ENCODE measurements at regions not wholly inside any gene's neighbourhood (a gene's known extent, or its start where the extent isn't known, plus 50 kb on each side); places are given as distances from the start of the nearest gene placed in this dataset.
"Not testable (repeated sequence)": the region's sequence is repeated elsewhere in the genome, so short reads cannot be mapped to it uniquely, and the experiment has no call there.

DNA sequence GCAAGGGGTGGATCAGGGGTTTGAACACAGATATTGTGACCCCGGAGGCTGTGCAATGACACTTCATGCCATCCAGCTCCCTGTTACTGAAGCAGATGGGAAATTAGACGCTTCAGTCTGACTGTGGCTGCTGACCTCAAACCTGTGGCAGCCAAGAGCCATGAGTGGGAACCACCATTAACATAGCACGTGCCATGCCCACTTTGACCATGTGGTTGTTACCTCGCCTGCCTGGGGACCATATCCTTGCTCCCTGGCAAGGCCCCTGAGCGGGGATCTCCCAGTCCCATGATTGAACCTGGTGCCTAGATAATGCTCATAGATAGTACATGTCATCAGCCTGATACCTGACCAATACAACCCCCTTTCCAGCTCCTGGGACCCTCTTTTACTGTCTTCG, 68.9 kb downstream of the CYP26B1 start:
- H3K36me3 Mint-ChIP-seq, result no peaks in the 10 kb centered on the region
- no peak overlapping the region for H3K4me3 Mint-ChIP-seq
- no peak overlapping the region for H3K27ac Mint-ChIP-seq
- peaks cover 0 to 3% (median 0%) of the 10 kb centered on the region in 3 donors for H3K4me1 Mint-ChIP-seq
- no peak for DNase-seq
- no peak for ATAC-seq (ENCODE audit: low read depth in 2 of 2)
- H3K9me3 Mint-ChIP-seq, result peaks cover 4 to 28% (median 11%) of the 10 kb centered on the region in 7 donors
- H3K27me3 Mint-ChIP-seq, result peaks cover 0 to 12% (median 10%) of the 10 kb centered on the region in 3 donors

DNA sequence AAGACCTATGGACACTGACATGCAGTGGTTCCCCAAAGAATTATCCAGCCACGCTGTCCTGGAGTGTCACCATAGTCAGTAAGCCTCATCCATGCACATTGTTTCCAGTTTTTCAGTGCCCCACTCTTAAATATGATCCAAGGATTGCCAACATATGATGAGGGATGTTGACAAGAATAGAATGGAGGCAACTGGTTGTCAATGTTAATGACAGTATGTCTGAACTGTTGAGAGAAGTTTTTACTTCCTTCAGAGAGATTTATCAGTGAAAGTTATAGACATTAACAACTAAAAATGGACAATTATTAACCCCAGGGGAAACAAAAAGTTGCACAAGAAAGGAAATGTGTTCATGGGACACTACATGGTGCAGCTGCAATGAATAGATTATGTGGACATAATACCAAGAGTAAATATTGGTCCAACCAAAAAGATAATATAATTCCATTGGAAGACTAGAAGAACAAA, 69.9 kb downstream of the CYP26B1 start:
- ATAC-seq (ENCODE audit: low read depth in 2 of 2) (no peak), DNase-seq (no peak)
- H3K4me3 Mint-ChIP-seq, result no peak overlapping the region
- H3K27ac Mint-ChIP-seq, result no peak overlapping the region
- peaks cover 4 to 38% (median 19%) of the 10 kb centered on the region in 7 donors for H3K9me3 Mint-ChIP-seq
- peaks cover 0 to 6% (median 2%) of the 10 kb centered on the region in 3 donors for H3K27me3 Mint-ChIP-seq
- H3K36me3 Mint-ChIP-seq, result peaks cover 0 to 6% of the 10 kb centered on the region in 2 donors
- H3K4me1 Mint-ChIP-seq, result no peaks in the 10 kb centered on the region

DNA sequence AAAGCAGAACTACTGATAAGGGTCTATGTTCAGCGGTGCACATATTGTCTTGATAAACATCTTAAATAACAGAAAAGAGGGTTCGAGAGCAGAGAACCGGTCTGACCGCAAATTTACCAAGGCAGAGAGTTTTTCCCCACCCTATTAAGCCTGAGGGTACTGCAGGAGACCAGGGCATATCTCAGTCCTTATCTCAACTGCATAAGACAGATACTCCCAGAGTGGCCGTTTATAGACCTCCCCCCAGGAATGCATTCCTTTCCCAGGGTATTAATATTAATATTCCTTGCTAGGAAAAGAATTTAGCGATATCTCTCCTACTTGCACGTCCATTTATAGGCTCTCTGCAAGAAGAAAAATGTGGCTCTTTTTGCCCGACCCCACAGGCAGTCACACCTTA, 74.3 kb downstream of the CYP26B1 start:
- not testable (repeated sequence) for H3K36me3 Mint-ChIP-seq; H3K27ac Mint-ChIP-seq; H3K4me3 Mint-ChIP-seq; H3K27me3 Mint-ChIP-seq; DNase-seq; H3K4me1 Mint-ChIP-seq; ATAC-seq (ENCODE audit: low read depth in 2 of 2)
- H3K9me3 Mint-ChIP-seq, result peaks cover 4 to 58% (median 20%) of the 10 kb centered on the region in 7 donors

DNA sequence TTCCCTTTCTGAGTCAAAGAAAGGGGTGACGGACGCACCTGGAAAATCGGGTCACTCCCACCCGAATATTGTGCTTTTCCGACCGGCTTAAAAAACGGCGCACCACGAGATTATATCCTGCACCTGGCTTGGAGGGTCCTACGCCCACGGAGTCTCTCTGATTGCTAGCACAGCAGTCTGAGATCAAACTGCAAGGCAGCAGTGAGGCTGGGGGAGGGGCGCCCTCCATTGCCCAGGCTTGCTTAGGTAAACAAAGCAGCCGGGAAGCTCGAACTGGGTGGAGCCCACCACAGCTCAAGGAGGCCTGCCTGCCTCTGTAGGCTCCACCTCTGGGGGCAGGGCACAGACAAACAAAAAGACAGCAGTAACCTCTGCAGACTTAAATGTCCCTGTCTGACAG, 83.5 kb downstream of the CYP26B1 start:
- H3K27me3 Mint-ChIP-seq, result peaks cover 4 to 11% (median 4%) of the 10 kb centered on the region in 3 donors
- peaks cover 0 to 14% (median 7%) of the 10 kb centered on the region in 7 donors for H3K9me3 Mint-ChIP-seq
- not testable (repeated sequence) for ATAC-seq (ENCODE audit: low read depth in 2 of 2); DNase-seq; H3K4me1 Mint-ChIP-seq; H3K36me3 Mint-ChIP-seq; H3K4me3 Mint-ChIP-seq; H3K27ac Mint-ChIP-seq

DNA sequence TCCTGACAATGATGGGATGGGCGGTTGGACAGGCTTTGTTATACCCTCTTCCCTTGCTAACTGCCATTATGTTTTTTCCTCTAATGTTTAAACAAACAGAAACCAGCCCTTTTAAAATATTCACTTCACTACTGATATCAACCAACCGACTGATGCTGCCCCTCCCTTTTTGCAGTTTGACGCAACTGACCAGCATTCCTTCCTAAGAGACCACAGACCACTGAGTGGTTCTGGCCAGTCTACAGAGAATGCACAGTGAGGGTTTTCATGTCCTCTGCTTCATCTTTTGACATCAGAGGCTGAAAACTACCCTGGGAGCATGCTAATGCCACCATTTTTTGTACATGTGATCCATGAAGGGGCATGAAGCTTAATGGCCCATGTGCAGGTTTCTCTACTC, 85.3 kb downstream of the CYP26B1 start:
- Mint-ChIP-seq H3K9me3 (peaks cover 0 to 15% (median 7%) of the 10 kb centered on the region in 7 donors), H3K27ac (no peak overlapping the region), H3K27me3 (peaks cover 4 to 11% (median 4%) of the 10 kb centered on the region in 3 donors), H3K4me3 (no peak overlapping the region), H3K36me3 (no peaks in the 10 kb centered on the region), H3K4me1 (no peaks in the 10 kb centered on the region)
- DNase-seq (no peak), ATAC-seq (ENCODE audit: low read depth in 2 of 2) (no peak)

DNA sequence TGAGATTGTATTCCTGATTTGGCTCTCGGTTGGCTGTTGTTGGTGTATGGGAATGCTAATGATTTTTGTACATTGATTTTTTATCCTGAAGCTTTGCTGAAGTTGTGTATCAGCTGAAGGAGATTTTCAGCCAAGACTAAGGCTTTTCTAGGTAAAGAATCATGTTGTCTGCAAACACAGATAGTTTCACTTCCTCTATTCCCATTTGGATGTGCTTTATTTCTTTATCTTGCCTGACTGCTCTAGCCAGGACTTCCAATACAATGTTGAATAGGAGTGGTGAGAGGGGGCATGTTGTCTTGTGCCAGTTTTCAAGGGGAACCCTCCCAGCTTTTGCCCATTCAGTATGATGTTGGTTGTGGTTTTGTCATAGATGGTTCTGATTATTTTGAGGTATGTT, 90.4 kb downstream of the CYP26B1 start:
- Mint-ChIP-seq H3K27ac (no peak overlapping the region), H3K4me1 (no peaks in the 10 kb centered on the region), H3K9me3 (peaks cover 0 to 23% (median 6%) of the 10 kb centered on the region in 7 donors), H3K27me3 (peaks cover 0 to 11% (median 0%) of the 10 kb centered on the region in 3 donors), H3K36me3 (no peaks in the 10 kb centered on the region), H3K4me3 (no peak overlapping the region)
- ATAC-seq (ENCODE audit: low read depth in 2 of 2) (no peak), DNase-seq (no peak)

DNA sequence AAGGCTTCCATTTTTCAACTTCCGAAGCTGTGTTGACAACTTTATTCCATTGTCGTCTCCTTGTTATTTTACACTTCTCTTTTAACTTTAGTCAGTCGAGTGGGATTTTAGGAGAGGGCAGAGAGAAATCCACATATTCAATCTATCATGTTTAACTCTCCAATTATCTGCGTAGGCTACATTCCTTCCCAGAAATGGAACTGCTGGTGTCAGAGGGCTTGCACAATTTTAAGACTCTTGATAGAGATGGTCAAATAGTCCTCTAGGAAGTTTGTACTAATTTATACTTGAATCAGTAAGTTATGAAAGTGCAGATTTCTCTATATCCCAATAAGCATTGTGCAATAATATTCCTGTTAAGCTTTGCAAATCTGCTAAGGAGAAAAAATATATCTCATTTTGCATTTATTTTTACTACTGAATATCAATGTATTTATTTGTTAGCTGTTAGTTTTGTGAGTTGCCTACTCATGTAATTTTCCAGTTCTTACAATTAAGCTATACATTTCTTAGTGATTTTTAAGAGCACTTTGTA, 95.6 kb downstream of the CYP26B1 start:
- Mint-ChIP-seq H3K4me3 (no peak overlapping the region), H3K36me3 (peaks cover 0 to 10% of the 10 kb centered on the region in 2 donors), H3K27ac (no peak overlapping the region), H3K4me1 (no peaks in the 10 kb centered on the region), H3K9me3 (peaks cover 0 to 31% (median 14%) of the 10 kb centered on the region in 7 donors), H3K27me3 (no peaks in the 10 kb centered on the region)
- no peak for DNase-seq
- no peak for ATAC-seq (ENCODE audit: low read depth in 2 of 2)

DNA sequence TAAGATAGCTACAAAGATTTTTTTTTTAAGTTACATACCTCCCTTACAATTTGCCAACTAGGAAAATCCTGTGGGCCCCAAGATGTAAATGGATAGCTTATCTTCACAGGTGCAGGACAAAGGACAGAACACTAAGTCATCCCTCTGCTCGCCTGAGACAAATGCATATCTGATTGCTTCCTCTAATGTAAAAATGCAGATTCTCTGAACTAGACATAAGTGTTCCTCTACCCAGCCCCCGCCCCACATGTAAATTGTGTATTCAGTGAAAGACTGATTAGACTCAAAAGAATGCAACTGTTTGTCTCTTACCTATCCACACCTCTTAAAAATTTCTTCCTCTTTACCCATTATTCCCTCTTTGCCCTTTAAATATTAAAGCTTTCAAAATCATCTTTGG, 96.5 kb downstream of the CYP26B1 start:
- no peak for ATAC-seq (ENCODE audit: low read depth in 2 of 2)
- DNase-seq, result no peak
- Mint-ChIP-seq H3K9me3 (peaks cover 0 to 30% (median 17%) of the 10 kb centered on the region in 7 donors), H3K36me3 (peaks cover 0 to 10% of the 10 kb centered on the region in 2 donors), H3K27me3 (no peaks in the 10 kb centered on the region), H3K4me3 (no peak overlapping the region), H3K4me1 (no peaks in the 10 kb centered on the region), H3K27ac (no peak overlapping the region)

DNA sequence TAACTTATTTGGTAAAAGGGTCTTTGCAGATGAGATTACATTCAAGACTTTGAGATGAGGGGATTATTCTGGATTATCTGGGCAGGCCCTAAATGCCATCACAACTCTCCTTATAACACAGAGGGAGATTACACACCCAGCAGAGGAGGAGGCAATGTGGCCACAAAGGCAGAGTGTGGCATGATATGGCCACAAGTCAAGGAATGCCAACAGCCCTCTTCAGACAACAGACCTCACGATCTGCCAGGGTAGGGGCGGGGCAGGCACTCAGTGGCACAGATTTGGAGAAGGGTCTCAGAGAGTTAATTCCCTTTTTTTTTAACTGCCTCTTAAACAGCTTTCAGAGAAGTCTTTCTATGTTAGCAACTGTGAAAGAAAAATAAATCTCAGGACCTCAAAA, 96.9 kb downstream of the CYP26B1 start:
- Mint-ChIP-seq H3K27ac (no peak overlapping the region), H3K9me3 (peaks cover 0 to 28% (median 17%) of the 10 kb centered on the region in 7 donors), H3K4me3 (no peak overlapping the region), H3K36me3 (peaks cover 0 to 10% of the 10 kb centered on the region in 2 donors), H3K27me3 (no peaks in the 10 kb centered on the region), H3K4me1 (no peaks in the 10 kb centered on the region)
- DNase-seq, result no peak
- ATAC-seq (ENCODE audit: low read depth in 2 of 2), result no peak

DNA sequence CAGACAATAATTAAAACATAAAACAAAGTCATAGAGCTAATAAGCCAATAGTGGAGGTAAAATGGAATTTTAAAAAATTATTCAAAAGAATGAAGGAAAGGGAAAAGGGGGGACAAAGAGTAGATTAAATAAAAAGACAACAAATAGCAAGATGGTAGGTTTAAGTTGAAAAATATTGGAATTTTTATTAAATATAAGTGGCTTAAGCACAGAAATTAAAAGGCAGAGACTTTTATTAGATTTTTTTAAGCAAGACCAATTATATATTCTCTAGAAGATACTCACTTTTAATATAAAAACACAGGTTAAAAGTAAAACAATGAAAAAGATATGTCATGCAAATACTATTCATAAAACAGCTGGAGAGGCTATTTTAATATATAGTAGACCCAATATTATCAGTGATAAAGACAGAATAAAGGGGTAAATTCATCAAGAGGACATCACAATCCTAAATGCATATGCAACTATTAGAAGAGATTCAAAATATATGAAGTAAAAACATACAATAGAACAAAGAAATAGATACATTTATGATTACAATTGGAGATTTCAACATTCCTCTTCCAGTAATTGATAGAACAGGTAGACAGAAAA, 98.7 kb downstream of the CYP26B1 start:
- DNase-seq, result no peak
- H3K4me1 Mint-ChIP-seq, result no peaks in the 10 kb centered on the region
- ATAC-seq (ENCODE audit: low read depth in 2 of 2), result no peak
- no peak overlapping the region for H3K27ac Mint-ChIP-seq
- peaks cover 0 to 37% (median 19%) of the 10 kb centered on the region in 7 donors for H3K9me3 Mint-ChIP-seq
- H3K27me3 Mint-ChIP-seq, result no peaks in the 10 kb centered on the region
- peaks cover 0 to 10% of the 10 kb centered on the region in 2 donors for H3K36me3 Mint-ChIP-seq
- H3K4me3 Mint-ChIP-seq, result no peak overlapping the region

DNA sequence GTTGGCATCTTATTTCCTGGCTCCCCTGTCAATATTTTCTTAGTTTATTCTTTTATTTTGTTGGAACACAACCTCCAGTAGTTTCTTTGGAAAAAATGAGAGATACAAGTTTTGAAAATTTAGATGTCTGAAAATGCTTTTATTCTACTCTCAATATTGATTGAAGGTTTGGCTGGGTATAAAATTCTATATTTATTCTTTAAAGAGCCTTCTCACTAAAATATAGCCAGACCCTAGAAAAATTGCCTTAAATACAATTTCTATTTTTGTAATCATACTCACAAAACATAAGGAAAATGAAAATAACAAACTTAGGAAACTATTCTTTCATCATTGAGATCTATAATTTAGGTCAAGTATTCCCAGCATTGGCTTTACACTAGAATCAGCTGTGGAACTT, 103.7 kb downstream of the CYP26B1 start:
- no peak overlapping the region for H3K27ac Mint-ChIP-seq
- H3K9me3 Mint-ChIP-seq, result peaks cover 15 to 45% (median 28%) of the 10 kb centered on the region in 7 donors
- no peak overlapping the region for H3K4me3 Mint-ChIP-seq
- ATAC-seq (ENCODE audit: low read depth in 2 of 2), result no peak
- H3K4me1 Mint-ChIP-seq, result no peaks in the 10 kb centered on the region
- no peak for DNase-seq
- peaks cover 0 to 5% (median 5%) of the 10 kb centered on the region in 3 donors for H3K27me3 Mint-ChIP-seq
- H3K36me3 Mint-ChIP-seq, result peaks cover 0 to 18% of the 10 kb centered on the region in 2 donors

DNA sequence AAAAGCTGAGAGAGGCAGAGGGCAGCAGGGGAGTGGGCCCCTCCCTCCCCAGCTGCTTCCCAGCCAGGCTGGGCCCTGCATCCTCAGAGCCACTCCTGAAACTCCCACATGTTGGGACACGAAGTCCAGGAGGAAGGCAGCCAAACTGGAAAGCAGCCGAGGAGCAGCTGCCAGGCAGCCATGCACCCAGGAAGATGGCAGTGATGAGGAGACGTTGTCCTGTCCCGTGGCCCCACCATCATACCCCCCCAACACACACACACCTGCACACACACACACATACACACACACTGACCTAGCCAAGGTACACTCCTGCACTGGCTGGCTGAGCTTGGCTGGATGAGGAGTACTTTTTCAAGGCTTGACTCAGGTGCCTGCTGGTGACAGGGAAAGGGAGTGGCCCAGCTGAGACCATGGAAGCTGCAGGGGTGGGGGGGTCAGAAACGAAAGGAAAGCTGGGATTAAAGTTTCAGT, 106.0 kb downstream of the CYP26B1 start:
- Mint-ChIP-seq H3K4me1 (no peaks in the 10 kb centered on the region), H3K36me3 (peaks cover 0 to 8% of the 10 kb centered on the region in 2 donors), H3K27me3 (peaks cover 0 to 5% (median 5%) of the 10 kb centered on the region in 3 donors), H3K4me3 (no peak overlapping the region), H3K9me3 (peaks cover 11 to 33% (median 15%) of the 10 kb centered on the region in 7 donors), H3K27ac (no peak overlapping the region)
- ATAC-seq (ENCODE audit: low read depth in 2 of 2) (no peak), DNase-seq (no peak)

DNA sequence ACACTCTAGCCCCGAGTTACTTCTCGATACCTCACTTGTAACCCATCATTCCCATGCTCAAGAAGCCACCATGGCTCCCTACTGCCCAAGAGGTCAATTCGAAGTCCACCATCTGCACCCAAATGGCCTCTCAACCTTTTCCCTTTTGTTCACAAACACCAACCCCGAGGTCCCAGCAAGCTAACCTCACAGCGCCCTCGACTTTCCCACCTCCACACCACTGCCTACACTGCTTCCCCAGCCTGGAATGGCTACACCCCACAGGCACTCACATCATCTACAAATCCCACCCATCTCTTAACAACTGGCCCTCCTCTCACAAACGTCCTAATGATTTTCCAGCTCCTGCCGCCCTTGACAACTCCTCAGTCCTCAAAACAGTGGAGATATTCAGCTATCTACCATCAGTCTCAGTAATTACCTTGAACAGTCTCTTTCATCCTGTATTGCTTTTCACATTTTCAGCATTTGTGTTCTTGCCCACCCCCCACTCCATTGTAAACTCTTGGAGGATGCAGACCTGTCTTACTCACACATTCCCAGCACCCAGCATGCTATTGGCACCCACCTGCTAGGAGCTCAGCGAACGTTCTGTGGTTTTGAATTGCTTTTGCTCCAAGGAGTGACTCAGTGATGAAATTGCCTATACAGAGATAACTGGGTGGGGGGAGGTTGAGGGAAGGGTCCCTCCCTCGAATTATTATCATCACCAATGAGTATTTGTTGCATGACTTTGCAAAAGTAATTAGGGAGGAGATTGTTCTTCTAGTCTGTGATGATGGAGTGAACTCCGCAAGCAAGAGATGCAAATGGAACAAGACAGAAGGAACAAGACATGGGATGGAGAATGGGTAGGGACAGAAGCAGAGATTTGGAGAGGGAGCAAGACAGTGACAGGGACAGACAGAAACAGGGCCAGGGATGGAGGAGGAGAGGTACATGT, 106.8 kb downstream of the CYP26B1 start:
- Mint-ChIP-seq H3K36me3 (peaks cover 0 to 8% of the 10 kb centered on the region in 2 donors), H3K9me3 (peaks cover 11 to 30% (median 15%) of the 10 kb centered on the region in 7 donors), H3K4me3 (no peak overlapping the region), H3K27me3 (peaks cover 0 to 5% (median 5%) of the 10 kb centered on the region in 3 donors), H3K4me1 (no peaks in the 10 kb centered on the region), H3K27ac (no peak overlapping the region)
- DNase-seq (no peak), ATAC-seq (ENCODE audit: low read depth in 2 of 2) (no peak)

Data from naive B cell (primary cell).